Fibroblast of lung (primary cell): ENCODE measurements at regions not wholly inside any gene's neighbourhood (a gene's known extent, or its start where the extent isn't known, plus 50 kb on each side); places are given as distances from the start of the nearest gene placed in this dataset.
"Not testable (repeated sequence)": the region's sequence is repeated elsewhere in the genome, so short reads cannot be mapped to it uniquely, and the experiment has no call there.

Source experiments
- DNase-seq, 2 donors: peaks; one replicate each; pipeline versions ENCODE4 v3.0.0 to v3.0.0-alpha.2; 2010; ENCODE audit warnings: low read depth in 2 of 2
- H2AFZ ChIP-seq: 2 replicates; pipeline ENCODE4 v1.5.1; 2012; ENCODE audit warnings: low read length, control low read depth, inconsistent platforms
- H3K27ac ChIP-seq: 2 replicates; pipeline ENCODE4 v1.5.1; 2011; ENCODE audit warnings: low read length, control low read depth; ENCODE audit not compliant: insufficient read depth
- H3K27me3 ChIP-seq: 2 replicates; pipeline ENCODE4 v1.5.1; 2011; ENCODE audit warnings: mild to moderate bottlenecking, low read length; ENCODE audit not compliant: control insufficient read depth, insufficient read depth
- H3K36me3 ChIP-seq: 2 replicates; pipeline ENCODE4 v1.5.1; 2011; ENCODE audit warnings: low read length; ENCODE audit not compliant: control insufficient read depth, insufficient read depth
- H3K4me1 ChIP-seq: 2 replicates; pipeline ENCODE4 v1.5.1; 2011; ENCODE audit warnings: low read length; ENCODE audit not compliant: control insufficient read depth, insufficient read depth; ENCODE audit errors: extremely low read depth
- H3K4me2 ChIP-seq: 2 replicates; pipeline ENCODE4 v1.5.1; 2011; ENCODE audit warnings: low read length, control low read depth; ENCODE audit not compliant: insufficient read depth; ENCODE audit errors: extremely low read depth
- H3K4me3 ChIP-seq, 4 experiments: fragments of 200-600 bp in 1 of 4; sonication (generic) in 1 of 4; replicated peaks in 1 of 4; 2 replicates each; pipeline ENCODE4 v1.5.1; 2011 to 2016; ENCODE audit warnings: low read length in 4 of 4, low read depth in 3 of 4, mild to moderate bottlenecking in 3 of 4, control low read depth in 2 of 4, inconsistent platforms in 1 of 4, mixed read lengths in 1 of 4; ENCODE audit not compliant: insufficient read depth in 1 of 4; ENCODE audit errors: control extremely low read depth in 1 of 4
- H3K79me2 ChIP-seq: 2 replicates; pipeline ENCODE4 v1.5.1; 2012; ENCODE audit warnings: mild to moderate bottlenecking, low read length, inconsistent platforms; ENCODE audit not compliant: control insufficient read depth, insufficient read depth
- H3K9ac ChIP-seq: 2 replicates; pipeline ENCODE4 v1.5.1; 2011; ENCODE audit warnings: mild to moderate bottlenecking, low read length, control low read depth; ENCODE audit not compliant: insufficient read depth
- H3K9me3 ChIP-seq: 2 replicates; pipeline ENCODE4 v1.5.1; 2012; ENCODE audit warnings: low read depth, low read length; ENCODE audit not compliant: control insufficient read depth, insufficient read depth
- H4K20me1 ChIP-seq: 2 replicates; pipeline ENCODE4 v1.5.1; 2011; ENCODE audit warnings: low read length; ENCODE audit not compliant: control insufficient read depth, insufficient read depth; ENCODE audit errors: extremely low read depth
- CTCF ChIP-seq, 2 donors: IDR thresholded peaks in 1 of 2; conservative IDR thresholded peaks in 1 of 2; 1 replicate in 1 of 2; 2 replicates in 1 of 2; pipeline ENCODE4 v1.5.1; 2011 to 2012; ENCODE audit warnings: low read length in 2 of 2, control low read depth in 1 of 2, inconsistent platforms in 1 of 2, low read depth in 1 of 2, mild to moderate bottlenecking in 1 of 2
- EZH2 ChIP-seq: IDR thresholded peaks from 2 replicates; pipeline ENCODE4 v1.5.1; 2012; ENCODE audit warnings: low read length, control low read depth, mild to moderate bottlenecking; ENCODE audit errors: missing control alignments

DNA sequence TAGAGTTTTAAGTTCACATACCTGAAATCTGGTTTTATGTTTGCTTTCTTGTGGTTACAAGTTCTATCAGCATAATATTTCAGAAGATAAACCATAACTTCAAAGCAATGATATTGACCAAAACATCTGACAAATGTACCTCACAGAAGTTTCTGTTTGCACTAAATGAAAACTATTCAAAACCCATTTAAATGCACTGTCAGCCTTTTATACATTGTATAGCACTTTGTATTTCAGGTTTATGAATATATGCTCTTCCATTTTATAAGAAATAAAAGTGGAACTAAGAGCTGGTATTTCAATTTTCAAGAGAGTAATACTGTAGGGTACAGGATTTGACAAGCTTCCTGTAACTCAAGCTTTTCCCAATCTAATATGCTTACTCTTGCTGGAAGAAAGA lies 388.6 kb upstream of the MBL2 start:
- no peaks in the 10 kb centered on the region for H3K36me3 ChIP-seq
- no peaks in the 10 kb centered on the region for H3K27me3 ChIP-seq
- H3K4me2 ChIP-seq: no peak overlapping the region
- no peaks in the 10 kb centered on the region for H3K4me1 ChIP-seq
- no peak overlapping the region for H2AFZ ChIP-seq
- no peak overlapping the region for H3K27ac ChIP-seq
- H4K20me1 ChIP-seq: no peaks in the 10 kb centered on the region
- H3K4me3 ChIP-seq: no peak overlapping the region
- TF ChIP-seq CTCF (conservative IDR thresholded peaks at IDR 0.05 in 1 of 2, IDR thresholded peaks at IDR 0.05 in 1 of 2; ENCODE audit: low read depth in 1 of 2, low read length in 2 of 2): no peak
- no peak for TF ChIP-seq EZH2
- no peak overlapping the region for H3K9ac ChIP-seq
- no peaks in the 10 kb centered on the region for H3K79me2 ChIP-seq
- no peak for DNase-seq
- H3K9me3 ChIP-seq: no peaks in the 10 kb centered on the region

DNA sequence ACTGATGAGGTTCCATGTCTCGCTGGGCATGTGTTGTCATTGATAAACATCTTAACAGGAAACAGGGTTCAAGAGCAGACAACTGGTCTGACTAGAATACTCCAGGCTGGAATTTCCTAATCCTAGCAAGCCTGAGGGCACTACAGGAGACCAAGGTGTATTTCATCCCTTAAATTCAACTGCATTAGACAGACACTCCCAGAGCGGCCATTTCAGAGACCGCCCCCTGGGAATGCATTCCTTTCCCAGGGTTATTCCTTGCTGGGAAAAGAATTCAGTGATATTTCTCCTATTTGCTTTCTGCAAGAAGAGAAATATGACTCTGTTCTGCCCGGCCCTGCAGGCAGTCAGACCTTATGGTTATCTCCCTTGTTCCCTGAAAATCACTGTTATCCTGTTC lies 383.1 kb upstream of the MBL2 start:
- not testable (repeated sequence) for H3K27ac ChIP-seq, DNase-seq, H3K9me3 ChIP-seq, H4K20me1 ChIP-seq, H3K4me3 ChIP-seq, H2AFZ ChIP-seq, H3K79me2 ChIP-seq, H3K27me3 ChIP-seq, H3K36me3 ChIP-seq, H3K4me1 ChIP-seq, H3K9ac ChIP-seq, H3K4me2 ChIP-seq

- TF ChIP-seq EZH2 (no peak), CTCF (conservative IDR thresholded peaks at IDR 0.05 in 1 of 2, IDR thresholded peaks at IDR 0.05 in 1 of 2; ENCODE audit: low read depth in 1 of 2, low read length in 2 of 2) (no peak)
- H3K4me1 ChIP-seq: no peaks in the 10 kb centered on the region
- H3K79me2 ChIP-seq: no peaks in the 10 kb centered on the region
Observed at GRCh38 chr10:53153831-53154230, 381.2 kb upstream of the MBL2 start.

DNA sequence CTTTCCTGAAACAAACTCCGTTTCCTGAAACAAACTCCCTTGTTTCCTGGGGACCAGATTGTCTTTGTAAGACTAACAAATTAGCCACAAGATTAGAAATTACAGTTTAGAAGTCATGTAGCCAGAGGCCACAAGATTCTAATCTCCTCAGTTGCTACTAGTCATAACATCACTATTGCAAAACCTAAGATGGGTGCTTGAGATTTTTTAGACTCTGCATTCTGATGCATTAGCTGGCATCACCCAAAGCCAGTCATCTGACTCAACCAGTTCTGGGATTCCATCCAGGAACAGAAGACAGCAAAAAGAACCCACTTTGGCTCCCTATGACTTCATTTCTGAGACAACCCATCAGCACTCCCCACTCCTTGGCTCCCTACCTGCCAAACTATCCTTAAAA lies 367.9 kb upstream of the MBL2 start:
- Histone ChIP-seq H2AFZ (no peak overlapping the region), H3K4me1 (no peaks in the 10 kb centered on the region), H3K4me2 (no peak overlapping the region), H3K4me3 (no peak overlapping the region), H4K20me1 (no peaks in the 10 kb centered on the region), H3K9ac (no peak overlapping the region), H3K36me3 (no peaks in the 10 kb centered on the region), H3K79me2 (no peaks in the 10 kb centered on the region), H3K27me3 (no peaks in the 10 kb centered on the region), H3K9me3 (no peaks in the 10 kb centered on the region), H3K27ac (no peak overlapping the region)
- peak; percentile 21 to 24 for DNase-seq
- TF ChIP-seq CTCF (conservative IDR thresholded peaks at IDR 0.05 in 1 of 2, IDR thresholded peaks at IDR 0.05 in 1 of 2; ENCODE audit: low read depth in 1 of 2, low read length in 2 of 2): no peak

More at GRCh38 chr10:53153831-53154230, 381.2 kb upstream of the MBL2 start:
- Histone ChIP-seq H2AFZ (no peak overlapping the region), H3K9me3 (no peaks in the 10 kb centered on the region), H3K27ac (no peak overlapping the region), H3K36me3 (no peaks in the 10 kb centered on the region), H3K4me3 (no peak overlapping the region), H3K4me2 (no peak overlapping the region), H3K27me3 (no peaks in the 10 kb centered on the region), H4K20me1 (no peaks in the 10 kb centered on the region), H3K9ac (no peak overlapping the region)
- DNase-seq: no peak
